ENCODE measurements at regions not wholly inside any gene's neighbourhood (a gene's known extent, or its start where the extent isn't known, plus 50 kb on each side); places are given as distances from the start of the nearest gene placed in this dataset.

DNA sequence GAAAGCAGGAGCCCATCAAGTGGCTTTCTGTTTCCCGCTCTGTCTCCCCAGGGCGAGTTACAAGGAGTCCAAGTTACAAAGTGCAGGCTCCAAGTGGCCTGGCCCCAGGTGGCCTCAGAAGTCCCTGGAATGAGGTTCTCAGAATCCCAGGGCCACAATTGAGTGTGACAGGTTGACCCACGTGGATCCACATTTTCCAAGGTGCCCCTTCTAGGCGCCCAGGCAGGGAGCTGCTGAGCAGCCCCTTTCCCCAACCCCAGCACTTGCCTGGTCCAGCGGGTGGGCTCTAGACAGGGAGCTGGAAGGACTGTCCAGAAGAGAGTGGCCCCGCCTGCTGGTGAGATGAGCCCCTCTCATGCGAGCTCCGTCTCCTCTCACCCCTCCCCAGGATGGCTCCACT lies 253.4 kb downstream of the CYP26B1 start:
- H3K4me1 ChIP-seq (ENCODE audit: insufficient read depth) = no peaks in the 10 kb centered on the region
- 73% methylated on average over 8 of the region's 8 CpGs for WGBS
- DNase-seq (ENCODE audit: extremely low spot score) = no peak
- no peak overlapping the region for H3K27ac ChIP-seq (ENCODE audit: low read depth)
- no peak overlapping the region for H3K4me3 ChIP-seq (ENCODE audit: low read depth, low read length)
- H3K36me3 ChIP-seq (ENCODE audit: insufficient read depth) = no peaks in the 10 kb centered on the region

DNA sequence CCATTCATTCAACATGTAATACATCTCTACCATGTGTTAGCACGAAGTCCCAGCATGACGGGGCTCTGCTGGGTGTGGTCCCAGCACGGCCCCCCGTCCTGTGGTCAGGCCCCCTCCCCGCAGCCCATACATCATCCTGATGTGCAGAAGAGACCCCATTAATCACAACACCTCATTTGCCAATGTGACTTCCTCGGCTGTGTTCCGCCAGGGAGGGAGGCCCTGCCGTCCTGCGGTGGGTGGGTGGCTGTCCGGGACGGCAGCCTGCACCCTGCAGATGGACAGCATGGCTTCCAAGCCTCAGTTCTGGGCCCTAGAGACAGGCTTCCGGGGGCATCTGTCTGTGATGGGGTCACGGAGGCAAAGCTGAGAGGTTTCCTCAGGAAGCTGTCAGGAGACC lies 254.0 kb downstream of the CYP26B1 start:
- H3K36me3 ChIP-seq (ENCODE audit: insufficient read depth) = no peaks in the 10 kb centered on the region
- 50% methylated on average over 13 of the region's 13 CpGs for WGBS
- DNase-seq (ENCODE audit: extremely low spot score) = no peak
- no peaks in the 10 kb centered on the region for H3K4me1 ChIP-seq (ENCODE audit: insufficient read depth)
- H3K27ac ChIP-seq (ENCODE audit: low read depth) = no peak overlapping the region
- no peak overlapping the region for H3K4me3 ChIP-seq (ENCODE audit: low read depth, low read length)

DNA sequence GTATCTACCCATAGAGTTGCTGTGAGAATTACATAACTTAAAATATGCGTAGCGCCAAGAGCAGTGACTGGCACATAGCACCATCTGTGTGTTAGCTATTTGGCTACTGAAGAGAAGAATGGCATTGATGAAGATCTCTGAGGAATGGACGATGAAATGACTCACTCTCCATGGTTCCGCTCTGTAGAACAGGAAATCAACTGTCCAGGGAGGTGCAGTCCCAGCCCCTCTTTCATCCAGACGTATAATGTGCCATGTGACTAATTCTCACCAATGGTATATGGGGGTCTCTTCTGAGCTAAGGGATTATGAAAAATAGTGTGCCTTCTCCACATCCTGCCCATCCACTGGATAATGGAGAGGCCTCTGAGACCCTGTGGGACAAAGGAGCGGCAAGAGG lies 254.8 kb downstream of the CYP26B1 start:
- no peak for DNase-seq (ENCODE audit: extremely low spot score)
- no peaks in the 10 kb centered on the region for H3K4me1 ChIP-seq (ENCODE audit: insufficient read depth)
- WGBS = 90% methylated on average over 6 of the region's 6 CpGs
- H3K4me3 ChIP-seq (ENCODE audit: low read depth, low read length) = no peak overlapping the region
- no peak overlapping the region for H3K27ac ChIP-seq (ENCODE audit: low read depth)
- H3K36me3 ChIP-seq (ENCODE audit: insufficient read depth) = no peaks in the 10 kb centered on the region

DNA sequence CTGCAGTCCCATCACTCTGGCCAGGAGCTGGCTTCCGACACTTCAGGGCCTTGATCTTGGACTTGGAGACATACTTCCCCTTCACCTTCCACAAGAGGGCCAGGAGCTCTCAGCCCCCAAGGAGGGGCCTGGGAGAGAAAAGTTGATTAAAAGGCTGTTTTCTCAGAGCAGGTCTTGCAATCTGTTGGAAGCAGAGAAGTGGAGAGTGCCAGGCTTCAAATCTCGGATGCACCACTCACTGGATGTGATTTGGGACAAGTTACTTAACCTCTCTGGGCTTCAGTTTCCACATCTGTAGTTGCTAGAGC lies 255.3 kb downstream of the CYP26B1 start:
- WGBS = 91% methylated on average over 2 of the region's 2 CpGs
- no peak overlapping the region for H3K4me3 ChIP-seq (ENCODE audit: low read depth, low read length)
- no peaks in the 10 kb centered on the region for H3K36me3 ChIP-seq (ENCODE audit: insufficient read depth)
- no peaks in the 10 kb centered on the region for H3K4me1 ChIP-seq (ENCODE audit: insufficient read depth)
- no peak for DNase-seq (ENCODE audit: extremely low spot score)
- H3K27ac ChIP-seq (ENCODE audit: low read depth) = no peak overlapping the region

DNA sequence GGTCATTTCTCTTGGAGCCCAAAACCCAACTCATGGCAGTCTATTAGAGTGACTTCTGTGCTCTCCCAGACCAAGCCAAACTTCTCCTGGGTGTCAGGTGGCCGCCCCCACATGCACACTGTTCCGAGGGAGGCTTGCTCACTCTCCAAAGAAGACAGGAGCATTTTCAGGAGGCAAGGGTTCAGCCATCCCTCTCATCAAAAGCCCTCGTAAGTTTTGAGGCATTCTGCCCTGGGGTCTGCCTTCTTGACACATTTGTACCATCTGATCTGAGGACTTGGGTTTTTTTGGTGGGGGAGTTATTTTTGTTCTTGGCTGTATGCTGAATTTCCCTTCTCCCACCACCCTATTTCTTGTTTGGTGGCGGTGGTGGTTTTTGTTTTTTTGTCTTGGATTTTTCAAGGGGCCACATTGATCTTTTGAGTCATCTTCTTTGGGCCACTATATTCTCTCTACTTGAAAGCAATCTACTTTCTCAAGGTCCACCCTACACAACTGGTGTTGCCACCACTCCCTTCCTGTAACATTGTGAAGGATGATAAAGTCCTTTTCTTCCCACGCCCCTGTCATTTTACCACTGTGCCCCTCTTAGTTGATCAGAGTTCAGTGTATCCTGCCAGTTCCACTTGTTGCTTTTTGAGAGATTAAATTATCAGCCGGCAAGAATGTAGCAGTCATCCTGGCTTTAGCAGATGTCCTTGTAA lies 255.8 kb downstream of the CYP26B1 start:
- Histone ChIP-seq H3K4me3 (ENCODE audit: low read depth, low read length) (no peak overlapping the region), H3K27ac (ENCODE audit: low read depth) (no peak overlapping the region), H3K4me1 (ENCODE audit: insufficient read depth) (no peaks in the 10 kb centered on the region), H3K36me3 (ENCODE audit: insufficient read depth) (no peaks in the 10 kb centered on the region)
- WGBS = 84% methylated on average over 6 of the region's 6 CpGs
- no peak for DNase-seq (ENCODE audit: extremely low spot score)

DNA sequence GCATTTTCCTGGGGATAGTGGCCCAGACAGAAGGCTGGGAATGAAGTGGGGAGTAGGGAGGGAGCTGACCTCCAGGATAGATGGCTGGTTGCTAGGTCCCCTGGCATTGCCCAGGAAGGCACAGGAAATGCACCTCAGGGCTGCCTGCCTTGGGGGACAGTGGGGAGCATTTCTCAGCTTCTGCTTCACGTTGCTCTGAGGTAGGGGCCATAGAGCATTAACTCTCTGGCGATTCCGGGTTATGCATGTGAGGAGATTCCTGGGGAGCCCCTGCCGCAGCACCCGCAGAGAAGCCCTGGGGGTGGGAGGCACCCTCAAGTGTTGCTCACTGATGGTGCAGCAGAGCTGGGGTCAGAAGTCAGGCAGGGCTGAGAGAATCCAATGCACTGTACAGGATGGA lies 256.5 kb downstream of the CYP26B1 start:
- Histone ChIP-seq H3K4me3 (ENCODE audit: low read depth, low read length) (no peak overlapping the region), H3K27ac (ENCODE audit: low read depth) (no peak overlapping the region), H3K4me1 (ENCODE audit: insufficient read depth) (no peaks in the 10 kb centered on the region), H3K36me3 (ENCODE audit: insufficient read depth) (no peaks in the 10 kb centered on the region)
- 83% methylated on average over 5 of the region's 5 CpGs for WGBS
- no peak for DNase-seq (ENCODE audit: extremely low spot score)

DNA sequence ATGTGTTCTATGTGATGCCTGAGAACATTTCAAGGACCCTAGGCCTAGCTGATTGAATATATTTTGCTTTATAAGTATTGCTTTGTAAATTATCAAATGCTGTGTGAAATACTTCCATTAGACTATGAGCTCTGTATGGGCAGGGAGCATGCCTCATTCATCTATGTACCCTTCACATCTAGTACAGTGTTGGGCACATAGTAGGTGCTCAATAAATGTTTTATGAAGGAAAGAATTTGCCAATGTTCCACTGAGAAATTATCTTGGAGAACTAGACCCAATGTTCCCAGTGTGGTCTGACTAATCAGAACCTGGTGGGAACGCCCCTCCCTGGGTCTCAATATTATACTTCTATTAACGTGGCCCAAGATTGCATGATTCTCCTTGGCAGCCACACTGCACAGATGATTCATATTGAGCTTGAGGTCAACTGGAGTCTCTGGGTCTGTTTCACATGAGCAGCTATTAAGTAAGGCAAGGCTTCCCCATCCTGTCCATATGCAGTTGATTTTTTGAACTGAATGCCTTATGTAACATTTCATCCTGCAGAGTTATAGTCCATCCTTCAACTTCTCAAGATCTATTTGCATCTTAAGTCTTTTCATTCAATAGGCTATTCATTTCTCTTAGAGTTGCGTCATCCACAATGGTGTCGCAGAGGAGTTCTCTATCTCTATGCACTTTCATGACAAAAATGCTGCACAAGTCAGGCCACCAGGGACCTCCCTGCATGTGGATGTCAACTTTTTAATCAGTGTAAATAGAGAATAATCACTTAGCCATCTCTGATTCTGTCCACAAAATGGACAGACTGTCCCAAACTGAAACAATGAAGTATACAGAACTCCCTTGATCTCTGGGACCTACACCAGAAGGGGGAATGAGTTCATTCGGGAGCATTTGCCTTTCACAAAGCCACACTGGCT lies 257.6 kb downstream of the CYP26B1 start:
- Histone ChIP-seq H3K4me1 (ENCODE audit: insufficient read depth) (no peaks in the 10 kb centered on the region), H3K36me3 (ENCODE audit: insufficient read depth) (no peaks in the 10 kb centered on the region), H3K4me3 (ENCODE audit: low read depth, low read length) (no peak overlapping the region), H3K27ac (ENCODE audit: low read depth) (no peak overlapping the region)
- DNase-seq (ENCODE audit: extremely low spot score) = no peak
- 79% methylated on average over 5 of the region's 5 CpGs for WGBS

DNA sequence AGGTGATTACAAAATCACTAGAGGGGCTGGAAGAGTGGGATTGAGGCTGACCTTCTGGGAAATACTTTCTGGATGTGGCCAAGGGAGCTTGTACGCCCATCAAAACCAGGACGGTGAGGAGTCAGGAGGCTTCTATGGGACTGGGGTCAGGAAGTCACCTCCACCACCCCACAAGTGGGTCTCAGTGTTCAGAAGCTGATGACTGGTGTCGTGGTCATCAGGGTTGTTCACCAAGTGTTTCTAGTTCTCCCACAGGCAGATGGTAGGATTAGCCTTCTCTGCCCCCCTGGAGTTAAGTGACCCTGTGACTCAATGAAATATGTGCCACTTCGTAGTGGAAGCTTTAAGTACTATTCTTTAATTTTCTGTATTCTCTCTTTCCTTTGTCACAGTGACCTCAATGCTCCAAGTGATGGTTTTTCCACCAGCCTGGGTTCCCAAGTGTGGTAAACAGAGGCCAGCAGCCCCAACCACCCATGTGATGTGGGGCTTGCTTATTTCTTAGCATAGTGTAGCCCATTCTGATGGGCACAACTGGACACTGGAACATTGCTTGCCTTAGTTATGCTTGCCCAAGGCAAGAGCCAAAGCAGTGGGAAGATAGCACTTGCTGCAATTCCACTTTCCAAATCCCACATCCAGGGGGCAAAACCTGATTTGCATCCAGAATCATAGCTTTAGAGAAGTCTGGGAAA lies 258.8 kb downstream of the CYP26B1 start:
- Histone ChIP-seq H3K27ac (ENCODE audit: low read depth) (no peak overlapping the region), H3K4me3 (ENCODE audit: low read depth, low read length) (no peak overlapping the region), H3K4me1 (ENCODE audit: insufficient read depth) (no peaks in the 10 kb centered on the region), H3K36me3 (ENCODE audit: insufficient read depth) (no peaks in the 10 kb centered on the region)
- WGBS = 89% methylated on average over 4 of the region's 4 CpGs
- DNase-seq (ENCODE audit: extremely low spot score) = no peak

DNA sequence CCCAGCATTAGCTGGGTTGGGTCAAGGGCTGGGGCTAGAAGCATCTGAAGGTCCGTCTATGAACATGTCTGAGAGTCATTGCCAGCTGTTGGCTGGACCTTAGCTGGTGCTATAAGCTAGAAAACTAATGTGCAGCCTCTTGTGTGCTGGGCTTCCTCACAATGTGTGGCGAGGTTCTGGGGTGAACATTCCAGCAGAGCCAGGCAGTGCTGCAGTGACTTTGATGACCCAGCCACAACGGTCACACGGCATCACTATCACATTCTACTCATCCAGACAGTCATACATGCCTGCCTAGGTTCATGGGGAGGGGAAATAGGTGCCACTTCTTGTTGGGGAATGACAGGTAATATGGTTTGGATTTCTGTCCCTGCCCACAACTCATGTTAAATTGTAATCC lies 260.5 kb downstream of the CYP26B1 start:
- Histone ChIP-seq H3K27ac (ENCODE audit: low read depth) (no peak overlapping the region), H3K4me1 (ENCODE audit: insufficient read depth) (no peaks in the 10 kb centered on the region), H3K4me3 (ENCODE audit: low read depth, low read length) (no peak overlapping the region), H3K36me3 (ENCODE audit: insufficient read depth) (no peaks in the 10 kb centered on the region)
- 90% methylated on average over 4 of the region's 4 CpGs for WGBS
- no peak for DNase-seq (ENCODE audit: extremely low spot score)

DNA sequence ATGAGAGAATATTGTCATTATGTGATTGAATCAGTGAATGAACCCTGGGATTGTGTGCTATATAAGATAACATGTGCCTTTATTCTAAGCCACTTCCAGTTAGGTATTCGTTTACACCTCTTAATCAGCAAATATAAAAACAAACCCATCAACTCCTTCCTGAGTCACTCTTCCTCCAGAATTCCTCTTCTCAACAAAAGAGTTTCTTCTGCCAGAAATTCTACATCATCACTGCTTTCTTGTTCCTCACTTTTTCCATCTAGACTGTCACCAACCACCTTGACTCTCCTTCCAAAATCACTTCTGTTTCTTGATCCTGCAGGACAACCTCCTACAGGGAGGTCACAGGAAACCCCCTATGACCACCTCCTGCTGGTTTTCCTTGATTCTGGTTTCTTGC lies 261.4 kb downstream of the CYP26B1 start:
- 85% methylated on average over 1 of the region's 1 CpG for WGBS
- H3K4me3 ChIP-seq (ENCODE audit: low read depth, low read length) = no peak overlapping the region
- H3K4me1 ChIP-seq (ENCODE audit: insufficient read depth) = no peaks in the 10 kb centered on the region
- no peak overlapping the region for H3K27ac ChIP-seq (ENCODE audit: low read depth)
- DNase-seq (ENCODE audit: extremely low spot score) = no peak
- H3K36me3 ChIP-seq (ENCODE audit: insufficient read depth) = no peaks in the 10 kb centered on the region

DNA sequence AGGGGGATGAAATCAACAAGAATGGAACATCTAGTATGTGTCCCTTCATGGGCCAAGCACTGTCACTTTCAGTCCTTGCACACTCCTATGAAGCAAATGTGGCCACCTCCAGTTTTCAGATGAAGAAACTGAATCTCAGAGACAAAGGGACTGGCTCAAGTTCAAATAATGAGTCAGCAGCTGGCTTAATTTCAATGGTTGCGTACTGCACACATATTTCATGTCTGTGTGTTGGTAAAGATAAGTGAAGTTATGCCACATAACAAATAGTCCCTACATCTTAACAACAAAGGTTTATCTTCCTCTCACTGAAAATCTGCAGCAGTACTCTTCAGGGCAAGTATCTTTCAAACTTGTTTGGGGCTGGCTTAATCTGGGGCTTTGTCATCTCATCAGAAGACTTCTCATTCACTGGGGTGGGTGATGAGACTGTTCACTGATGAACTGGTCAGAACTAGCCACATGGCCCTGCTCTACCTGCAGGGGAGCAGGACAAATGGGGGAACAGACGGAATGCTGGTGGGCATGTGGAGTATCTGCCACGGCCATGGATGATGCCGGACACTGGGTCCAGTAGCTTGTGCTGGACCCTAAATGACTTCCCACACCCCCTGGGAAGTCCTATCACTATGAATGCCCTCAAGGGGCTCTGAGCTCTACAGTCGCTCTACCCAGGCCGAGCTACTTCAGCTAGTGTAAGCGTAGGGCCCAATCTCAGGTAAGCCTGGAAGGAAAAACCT lies 263.2 kb downstream of the CYP26B1 start:
- no peaks in the 10 kb centered on the region for H3K36me3 ChIP-seq (ENCODE audit: insufficient read depth)
- no peak overlapping the region for H3K27ac ChIP-seq (ENCODE audit: low read depth)
- WGBS = 72% methylated on average over 7 of the region's 7 CpGs
- DNase-seq (ENCODE audit: extremely low spot score) = no peak
- H3K4me3 ChIP-seq (ENCODE audit: low read depth, low read length) = no peak overlapping the region
- no peaks in the 10 kb centered on the region for H3K4me1 ChIP-seq (ENCODE audit: insufficient read depth)

DNA sequence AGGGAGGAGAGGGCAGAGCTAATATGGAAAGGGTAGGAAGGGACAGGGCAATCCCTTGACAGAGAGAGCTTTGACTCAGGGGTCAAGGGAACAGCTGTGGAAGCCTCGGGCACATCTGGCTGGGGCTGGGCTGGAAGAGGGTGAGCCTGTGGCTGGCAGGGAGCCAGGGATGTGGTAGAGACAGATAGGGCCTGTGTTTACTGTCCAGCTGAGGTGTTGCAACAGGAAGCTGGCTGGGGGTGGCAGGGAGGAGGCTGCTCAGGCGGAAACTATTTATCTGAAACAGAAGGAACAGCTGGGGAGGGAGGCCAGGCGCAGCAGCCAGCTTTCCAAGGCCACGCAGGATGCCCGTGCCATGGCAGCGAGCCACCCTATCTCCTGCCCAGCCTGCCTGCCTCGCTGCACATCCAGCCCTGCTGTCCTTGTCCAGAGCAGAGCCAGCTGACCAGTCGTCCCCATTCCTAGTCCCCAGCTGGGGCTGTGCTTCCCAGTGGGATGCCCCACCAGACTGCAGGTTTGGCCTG lies 264.7 kb downstream of the CYP26B1 start:
- no peaks in the 10 kb centered on the region for H3K4me1 ChIP-seq (ENCODE audit: insufficient read depth)
- WGBS = 21% methylated on average over 8 of the region's 8 CpGs
- DNase-seq (ENCODE audit: extremely low spot score) = no peak
- no peak overlapping the region for H3K27ac ChIP-seq (ENCODE audit: low read depth)
- no peaks in the 10 kb centered on the region for H3K36me3 ChIP-seq (ENCODE audit: insufficient read depth)
- no peak overlapping the region for H3K4me3 ChIP-seq (ENCODE audit: low read depth, low read length)

DNA sequence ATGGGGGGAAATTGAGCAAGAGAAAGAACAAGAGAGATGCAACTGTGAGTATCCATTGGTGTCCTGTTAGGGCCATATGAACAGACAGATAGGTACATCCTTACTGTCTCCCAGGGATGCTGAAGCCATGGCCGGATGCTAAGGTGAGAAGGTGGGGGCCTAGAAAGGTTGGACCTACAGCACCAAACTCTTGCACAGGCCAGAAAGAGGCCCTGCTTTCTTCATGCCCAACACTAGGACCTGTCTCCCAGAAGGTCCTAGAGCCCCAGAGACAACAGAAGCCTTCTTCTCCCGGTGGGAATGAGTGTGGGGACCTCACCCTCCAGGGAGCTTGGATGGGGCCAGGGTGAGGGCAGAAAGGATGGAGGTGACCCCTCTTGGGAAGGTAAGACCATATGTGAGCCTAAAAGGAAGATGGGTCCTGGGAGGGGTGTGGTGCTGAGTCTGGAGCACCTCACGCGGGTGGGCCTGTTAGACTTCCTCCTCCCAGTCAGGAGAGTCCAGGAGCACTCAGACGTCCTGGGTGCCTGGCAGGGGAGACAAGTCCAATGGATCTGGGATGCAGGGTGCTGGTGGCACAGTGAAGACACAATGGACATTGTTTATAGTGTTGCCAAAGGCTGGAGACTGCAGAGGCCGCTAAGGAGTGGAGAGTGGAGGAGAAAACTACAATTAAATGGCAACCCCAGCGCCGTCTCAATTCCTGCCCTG lies 265.3 kb downstream of the CYP26B1 start:
- no peak overlapping the region for H3K27ac ChIP-seq (ENCODE audit: low read depth)
- H3K4me3 ChIP-seq (ENCODE audit: low read depth, low read length) = no peak overlapping the region
- no peak for DNase-seq (ENCODE audit: extremely low spot score)
- H3K4me1 ChIP-seq (ENCODE audit: insufficient read depth) = no peaks in the 10 kb centered on the region
- H3K36me3 ChIP-seq (ENCODE audit: insufficient read depth) = no peaks in the 10 kb centered on the region
- WGBS = 73% methylated on average over 8 of the region's 8 CpGs

Data from urinary bladder (tissue), 3 donors.